DND-41 (cell line): ENCODE measurements at regions not wholly inside any gene's neighbourhood (a gene's known extent, or its start where the extent isn't known, plus 50 kb on each side); places are given as distances from the start of the nearest gene placed in this dataset.

Source experiments
- ATAC-seq: fragments of 200-7000 bp; cut with Tn5 transposase; 3 replicates; pipeline ENCODE4 v1.9.1; 2021; ENCODE audit warnings: low read depth; ENCODE audit not compliant: insufficient read depth
- DNase-seq: peaks from one replicate; pipeline ENCODE4 v3.0.0-alpha.2; 2020
- H2AFZ ChIP-seq: 2 replicates; pipeline ENCODE4 v1.6.0; 2012; ENCODE audit warnings: low read depth, low read length
- H3K27ac ChIP-seq: 2 replicates; pipeline ENCODE4 v1.5.1; 2012; ENCODE audit warnings: low read length, inconsistent platforms
- H3K27me3 ChIP-seq: fragments of 200-600 bp; sonication (generic); 2 replicates; pipeline ENCODE4 v1.6.0; 2012; ENCODE audit warnings: low read length, mild to moderate bottlenecking, inconsistent platforms; ENCODE audit not compliant: insufficient read depth, poor library complexity
- H3K36me3 ChIP-seq: 2 replicates; pipeline ENCODE4 v1.5.1; 2012; ENCODE audit warnings: low read length, inconsistent platforms; ENCODE audit not compliant: insufficient read depth
- H3K4me1 ChIP-seq: 2 replicates; pipeline ENCODE4 v1.5.1; 2012; ENCODE audit warnings: mild to moderate bottlenecking, low read length; ENCODE audit not compliant: insufficient read depth
- H3K4me2 ChIP-seq: 2 replicates; pipeline ENCODE4 v1.6.0; 2012; ENCODE audit warnings: mild to moderate bottlenecking, moderate library complexity, low read length, inconsistent platforms; ENCODE audit not compliant: insufficient read depth
- H3K4me3 ChIP-seq, 2 experiments: fragments of 200-600 bp in 1 of 2; shearing (Covaris generic) in 1 of 2; 2 replicates each; pipeline ENCODE4 v1.5.1; 2012 to 2016; ENCODE audit warnings: inconsistent platforms in 2 of 2, low read length in 2 of 2, mild to moderate bottlenecking in 2 of 2, low read depth in 1 of 2, moderate library complexity in 1 of 2
- H3K79me2 ChIP-seq: 2 replicates; pipeline ENCODE4 v1.6.0; 2012; ENCODE audit warnings: low read length, inconsistent platforms; ENCODE audit not compliant: insufficient read depth
- H3K9ac ChIP-seq: 2 replicates; pipeline ENCODE4 v1.6.0; 2012; ENCODE audit warnings: low read depth, mild to moderate bottlenecking, inconsistent platforms, low read length, moderate library complexity
- H3K9me3 ChIP-seq: 2 replicates; pipeline ENCODE4 v1.5.1; 2012; ENCODE audit warnings: low read length, moderate library complexity, mild to moderate bottlenecking, inconsistent platforms; ENCODE audit not compliant: insufficient read depth, severe bottlenecking
- H4K20me1 ChIP-seq: 2 replicates; pipeline ENCODE4 v1.6.0; 2012; ENCODE audit warnings: low read length; ENCODE audit not compliant: insufficient read depth
- CTCF ChIP-seq: IDR thresholded peaks from 2 replicates; pipeline ENCODE4 v1.5.1; 2012; ENCODE audit warnings: borderline replicate concordance, low read length, moderate library complexity, mild to moderate bottlenecking; ENCODE audit not compliant: poor library complexity, severe bottlenecking; ENCODE audit errors: extremely low read depth
- EZH2 ChIP-seq: IDR thresholded peaks from 3 replicates; pipeline ENCODE4 v1.6.1; 2012; ENCODE audit warnings: borderline replicate concordance, low read depth, mild to moderate bottlenecking, moderate library complexity, low read length, inconsistent platforms; ENCODE audit not compliant: severe bottlenecking

GRCh38 chr6:125526007-125526720 lies 223.3 kb upstream of the HEY2 start:
- Histone ChIP-seq H3K36me3 (no peaks in the 10 kb centered on the region), H3K4me3 (no peak overlapping the region), H4K20me1 (no peaks in the 10 kb centered on the region), H3K9me3 (no peaks in the 10 kb centered on the region), H3K27me3 (peaks cover 3% of the 10 kb centered on the region), H2AFZ (no peak overlapping the region), H3K4me2 (no peak overlapping the region), H3K27ac (no peak overlapping the region), H3K79me2 (no peaks in the 10 kb centered on the region), H3K4me1 (no peaks in the 10 kb centered on the region), H3K9ac (no peak overlapping the region)
- DNase-seq, result no peak
- no peak for ATAC-seq
- TF ChIP-seq EZH2 (no peak), CTCF (no peak)

DNA sequence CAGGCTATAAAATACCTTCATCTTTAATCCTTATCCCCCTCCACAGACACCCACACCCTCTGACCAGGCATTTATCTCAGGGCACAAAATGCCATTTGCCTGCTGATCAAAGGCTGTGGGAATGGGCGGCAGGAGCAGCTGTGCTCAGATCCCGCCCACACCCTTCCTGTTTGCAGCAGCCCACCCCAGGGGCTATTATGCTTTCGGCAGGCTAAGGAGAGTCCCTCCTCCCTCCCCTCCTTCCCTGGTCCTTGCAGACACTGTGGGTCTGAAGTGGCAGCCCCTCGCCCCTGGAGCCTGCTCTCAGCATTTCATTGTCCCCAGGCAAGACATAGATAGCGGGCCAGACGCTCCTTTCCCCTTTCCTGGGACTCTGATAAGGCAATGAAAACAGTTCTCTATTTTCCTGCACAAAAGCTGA lies 220.8 kb upstream of the HEY2 start:
- ATAC-seq (no peak), DNase-seq (no peak)
- no peak overlapping the region for H3K27ac ChIP-seq
- H3K4me1 ChIP-seq, result no peaks in the 10 kb centered on the region
- no peaks in the 10 kb centered on the region for H3K9me3 ChIP-seq
- TF ChIP-seq EZH2 (no peak), CTCF (no peak)
- no peaks in the 10 kb centered on the region for H3K36me3 ChIP-seq
- no peak overlapping the region for H3K9ac ChIP-seq
- no peaks in the 10 kb centered on the region for H4K20me1 ChIP-seq
- no peaks in the 10 kb centered on the region for H3K79me2 ChIP-seq
- no peak overlapping the region for H3K4me3 ChIP-seq
- no peaks in the 10 kb centered on the region for H3K27me3 ChIP-seq
- no peak overlapping the region for H3K4me2 ChIP-seq
- H2AFZ ChIP-seq, result no peak overlapping the region

- Histone ChIP-seq H3K9me3 (no peaks in the 10 kb centered on the region), H3K27ac (no peak overlapping the region), H3K36me3 (no peaks in the 10 kb centered on the region), H3K27me3 (no peaks in the 10 kb centered on the region), H3K9ac (no peak overlapping the region), H3K4me2 (no peak overlapping the region), H3K79me2 (no peaks in the 10 kb centered on the region), H4K20me1 (no peaks in the 10 kb centered on the region), H3K4me1 (no peaks in the 10 kb centered on the region), H2AFZ (no peak overlapping the region), H3K4me3 (no peak overlapping the region)
- ATAC-seq (no peak), DNase-seq (no peak)
- no peak for TF ChIP-seq CTCF
- no peak for TF ChIP-seq EZH2
Measured at GRCh38 chr6:125529061-125529460, 220.4 kb upstream of the HEY2 start.
